ENCODE measurements at regions not wholly inside any gene's neighbourhood (a gene's known extent, or its start where the extent isn't known, plus 50 kb on each side); places are given as distances from the start of the nearest gene placed in this dataset.

DNA sequence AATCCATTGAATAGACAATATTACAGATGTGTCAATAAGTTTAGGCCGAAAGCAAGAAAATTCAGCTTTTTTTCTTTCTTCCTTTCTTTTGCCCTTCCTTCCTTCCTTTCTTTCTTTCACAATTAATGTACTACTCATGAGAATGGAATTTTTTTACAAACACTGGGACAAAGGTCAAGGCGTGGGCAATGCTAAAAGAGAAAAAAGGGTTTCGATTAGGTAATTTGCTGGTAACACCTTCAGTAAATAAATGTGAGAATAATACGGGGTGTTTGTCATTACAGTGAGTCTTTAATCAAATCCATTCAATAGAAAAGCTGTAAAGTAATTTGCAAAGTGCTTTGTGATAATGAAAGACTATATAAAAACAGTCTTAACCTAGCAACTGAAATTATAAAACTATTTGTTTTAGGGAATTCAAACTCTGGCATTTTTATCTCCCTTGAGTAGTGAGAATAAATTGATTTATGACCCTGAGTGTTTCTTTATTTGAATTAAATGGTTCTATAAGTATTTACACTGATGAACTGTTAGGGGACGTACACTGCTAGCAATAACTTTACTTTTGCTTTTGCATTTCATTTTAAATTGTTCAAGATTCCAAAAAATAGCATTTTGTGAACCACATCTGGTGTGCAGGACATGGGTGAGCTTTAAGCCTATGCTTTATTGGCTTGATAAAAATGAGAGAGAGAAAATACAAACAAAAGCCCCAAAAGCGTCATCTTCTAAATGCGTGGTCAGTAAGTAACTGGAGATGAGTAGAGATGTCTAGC lies 104.2 kb upstream of the THRB start:
- peak; percentile 57 to 94 (median 81) for ATAC-seq
- no peak for TF ChIP-seq POLR2A (IDR thresholded peaks at IDR 0.05)
- TF ChIP-seq, protein P1, sequence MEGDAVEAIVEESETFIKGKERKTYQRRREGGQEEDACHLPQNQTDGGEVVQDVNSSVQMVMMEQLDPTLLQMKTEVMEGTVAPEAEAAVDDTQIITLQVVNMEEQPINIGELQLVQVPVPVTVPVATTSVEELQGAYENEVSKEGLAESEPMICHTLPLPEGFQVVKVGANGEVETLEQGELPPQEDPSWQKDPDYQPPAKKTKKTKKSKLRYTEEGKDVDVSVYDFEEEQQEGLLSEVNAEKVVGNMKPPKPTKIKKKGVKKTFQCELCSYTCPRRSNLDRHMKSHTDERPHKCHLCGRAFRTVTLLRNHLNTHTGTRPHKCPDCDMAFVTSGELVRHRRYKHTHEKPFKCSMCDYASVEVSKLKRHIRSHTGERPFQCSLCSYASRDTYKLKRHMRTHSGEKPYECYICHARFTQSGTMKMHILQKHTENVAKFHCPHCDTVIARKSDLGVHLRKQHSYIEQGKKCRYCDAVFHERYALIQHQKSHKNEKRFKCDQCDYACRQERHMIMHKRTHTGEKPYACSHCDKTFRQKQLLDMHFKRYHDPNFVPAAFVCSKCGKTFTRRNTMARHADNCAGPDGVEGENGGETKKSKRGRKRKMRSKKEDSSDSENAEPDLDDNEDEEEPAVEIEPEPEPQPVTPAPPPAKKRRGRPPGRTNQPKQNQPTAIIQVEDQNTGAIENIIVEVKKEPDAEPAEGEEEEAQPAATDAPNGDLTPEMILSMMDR (IDR thresholded peaks at IDR 0.05) = no peak
- no peaks in the 10 kb centered on the region for H3K36me3 ChIP-seq
- no peak overlapping the region for H3K4me3 ChIP-seq
- intact Hi-C loops (cut with DNase I) = no loop called here
- DNase-seq = no peak
- 42% methylated on average over 7 of the region's 7 CpGs for WGBS (ENCODE audit: insufficient coverage, low coverage, low lambda C conversion rate, missing lambda C conversion rate)
- peaks cover 0 to 7% (median 0%) of the 10 kb centered on the region in 4 donors for H3K4me1 ChIP-seq
- H3K9me3 ChIP-seq = no peaks in the 10 kb centered on the region
- H3K27me3 ChIP-seq = no peaks in the 10 kb centered on the region
- H3K27ac ChIP-seq = peak overlapping the region in 2 of 3 donors; percentile 11 to 19

DNA sequence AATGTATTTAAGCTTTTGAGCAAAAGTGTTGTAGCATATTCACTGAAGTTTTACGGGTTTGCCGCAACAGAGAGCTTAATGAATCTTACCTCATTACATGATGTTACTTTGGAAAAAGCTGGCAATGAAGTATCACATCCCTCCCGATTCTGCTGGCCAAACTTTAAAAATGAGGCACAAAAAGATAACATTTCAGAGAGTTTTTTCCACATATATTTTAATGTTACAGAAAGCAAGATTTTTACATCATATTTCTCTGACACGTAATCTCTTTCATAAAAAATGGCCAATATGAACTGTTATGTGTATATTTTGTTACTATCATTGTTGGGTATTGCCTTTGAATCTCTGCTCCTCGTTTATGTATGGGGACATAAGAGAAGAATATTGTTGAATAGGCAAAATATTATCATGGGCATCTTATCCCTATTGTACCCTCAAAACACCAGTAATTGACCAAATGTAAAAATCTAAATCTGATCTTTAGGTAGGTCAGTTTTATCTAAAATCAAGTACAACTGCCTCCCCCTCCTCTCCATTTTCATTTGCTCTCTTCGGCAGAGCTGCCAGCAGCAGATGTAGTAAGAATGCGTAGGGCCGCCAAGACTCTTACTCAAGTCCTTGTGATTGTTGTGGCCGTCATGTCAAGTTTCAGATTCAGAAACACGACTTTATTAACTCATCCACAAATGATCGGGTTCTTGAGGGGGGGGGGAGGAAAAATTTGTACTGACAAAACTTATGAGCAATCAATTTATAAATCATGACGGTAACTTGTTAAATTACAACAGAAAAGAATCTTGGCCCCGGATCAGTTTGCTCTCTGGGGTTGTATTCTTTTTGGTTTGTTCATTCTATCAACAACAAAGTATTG lies 106.7 kb upstream of the THRB start:
- Histone ChIP-seq H3K4me3 (no peak overlapping the region), H3K27ac (no peak overlapping the region), H3K9me3 (no peaks in the 10 kb centered on the region), H3K36me3 (no peaks in the 10 kb centered on the region), H3K27me3 (no peaks in the 10 kb centered on the region), H3K4me1 (peaks cover 0 to 7% (median 0%) of the 10 kb centered on the region in 4 donors)
- TF ChIP-seq, protein P1 (IDR thresholded peaks at IDR 0.05) = no peak
- no peak for TF ChIP-seq POLR2A (IDR thresholded peaks at IDR 0.05)
- intact Hi-C loops (cut with DNase I) = no loop called here
- ATAC-seq (no peak), DNase-seq (no peak)
- WGBS (ENCODE audit: insufficient coverage, low coverage, low lambda C conversion rate, missing lambda C conversion rate) = 87% methylated on average over 13 of the region's 13 CpGs

DNA sequence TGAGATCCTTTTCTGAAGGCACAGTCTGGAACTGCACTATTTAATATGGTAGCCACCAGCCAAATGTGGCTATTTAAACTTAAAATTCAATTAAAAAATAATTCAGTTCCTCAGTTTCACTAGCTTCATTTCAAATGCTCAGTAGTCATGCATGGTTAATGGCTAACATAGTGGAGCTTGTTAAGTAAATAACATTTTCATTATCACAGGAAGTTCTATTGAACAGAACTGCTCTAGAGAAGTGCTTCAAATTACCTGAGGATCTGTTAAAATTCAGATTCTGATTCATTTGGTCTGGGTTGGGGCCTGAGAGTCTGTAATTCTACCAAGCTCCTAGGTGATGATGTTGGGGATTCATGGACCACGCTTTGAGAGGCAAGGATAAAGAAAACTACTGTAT lies 109.6 kb upstream of the THRB start:
- ATAC-seq (peak; percentile 38 to 90 (median 58)), DNase-seq (no peak)
- H3K4me3 ChIP-seq = no peak overlapping the region
- no peaks in the 10 kb centered on the region for H3K4me1 ChIP-seq
- intact Hi-C loops (cut with DNase I) = no loop called here
- TF ChIP-seq POLR2A (IDR thresholded peaks at IDR 0.05) = no peak
- TF ChIP-seq, protein P1 (IDR thresholded peaks at IDR 0.05) = no peak
- no peaks in the 10 kb centered on the region for H3K27me3 ChIP-seq
- no peaks in the 10 kb centered on the region for H3K36me3 ChIP-seq
- no peak overlapping the region for H3K27ac ChIP-seq
- WGBS (ENCODE audit: insufficient coverage, low coverage, low lambda C conversion rate, missing lambda C conversion rate) = 71% methylated on average over 1 of the region's 1 CpG
- no peaks in the 10 kb centered on the region for H3K9me3 ChIP-seq

DNA sequence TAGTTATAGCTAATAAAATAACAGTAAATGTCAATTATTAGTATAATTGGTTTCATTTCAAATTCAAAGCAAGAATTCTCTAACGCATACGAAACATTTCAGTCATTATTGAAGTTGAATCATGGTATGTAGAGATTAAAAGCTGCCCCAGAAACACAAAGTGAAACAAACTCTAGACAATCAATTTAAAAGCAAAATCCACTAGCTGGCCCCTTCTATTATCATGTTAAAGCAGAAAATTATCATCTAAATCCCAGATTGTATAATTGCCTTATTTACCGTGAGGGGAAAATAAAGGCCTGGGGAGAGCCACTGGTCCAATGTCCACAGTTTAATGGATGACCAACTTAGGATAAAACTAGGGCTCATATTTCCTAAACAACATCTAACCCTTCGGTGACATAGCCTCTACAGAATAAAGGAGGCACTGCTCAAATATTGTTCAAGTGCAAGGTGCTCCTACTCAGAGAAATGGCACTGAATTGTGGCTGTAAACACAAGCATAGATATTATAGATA lies 110.9 kb upstream of the THRB start:
- Histone ChIP-seq H3K9me3 (no peaks in the 10 kb centered on the region), H3K27me3 (no peaks in the 10 kb centered on the region), H3K4me1 (no peaks in the 10 kb centered on the region), H3K4me3 (no peak overlapping the region), H3K36me3 (no peaks in the 10 kb centered on the region), H3K27ac (no peak overlapping the region)
- no peak for ATAC-seq
- intact Hi-C loops (cut with DNase I) = no loop called here
- TF ChIP-seq, protein P1 (IDR thresholded peaks at IDR 0.05) = no peak
- no peak for TF ChIP-seq POLR2A (IDR thresholded peaks at IDR 0.05)
- no peak for DNase-seq
- WGBS (ENCODE audit: insufficient coverage, low coverage, low lambda C conversion rate, missing lambda C conversion rate) = 95% methylated on average over 4 of the region's 4 CpGs

All from right lobe of liver (tissue), 6 donors.